OCI-LY1 (cell line): ENCODE measurements at regions not wholly inside any gene's neighbourhood (a gene's known extent, or its start where the extent isn't known, plus 50 kb on each side); places are given as distances from the start of the nearest gene placed in this dataset.

Experiments used
- EZH2 ChIP-seq: fragments of 200-600 bp; sonication (generic), shearing (Covaris generic); IDR thresholded peaks from 2 replicates; pipeline ENCODE4 v1.8.0; 2017; ENCODE audit warnings: borderline replicate concordance, mixed run types, mild to moderate bottlenecking, antibody characterized with exemption, low read length, moderate library complexity, mixed read lengths
- TF ChIP-seq, protein P1 (sequence below): fragments of 200-600 bp; sonication (generic), shearing (Covaris generic); IDR thresholded peaks from 2 replicates; pipeline ENCODE4 v1.5.1; 2017; ENCODE audit warnings: mild to moderate bottlenecking, antibody characterized with exemption, low read length, moderate library complexity, mixed read lengths

DNA sequence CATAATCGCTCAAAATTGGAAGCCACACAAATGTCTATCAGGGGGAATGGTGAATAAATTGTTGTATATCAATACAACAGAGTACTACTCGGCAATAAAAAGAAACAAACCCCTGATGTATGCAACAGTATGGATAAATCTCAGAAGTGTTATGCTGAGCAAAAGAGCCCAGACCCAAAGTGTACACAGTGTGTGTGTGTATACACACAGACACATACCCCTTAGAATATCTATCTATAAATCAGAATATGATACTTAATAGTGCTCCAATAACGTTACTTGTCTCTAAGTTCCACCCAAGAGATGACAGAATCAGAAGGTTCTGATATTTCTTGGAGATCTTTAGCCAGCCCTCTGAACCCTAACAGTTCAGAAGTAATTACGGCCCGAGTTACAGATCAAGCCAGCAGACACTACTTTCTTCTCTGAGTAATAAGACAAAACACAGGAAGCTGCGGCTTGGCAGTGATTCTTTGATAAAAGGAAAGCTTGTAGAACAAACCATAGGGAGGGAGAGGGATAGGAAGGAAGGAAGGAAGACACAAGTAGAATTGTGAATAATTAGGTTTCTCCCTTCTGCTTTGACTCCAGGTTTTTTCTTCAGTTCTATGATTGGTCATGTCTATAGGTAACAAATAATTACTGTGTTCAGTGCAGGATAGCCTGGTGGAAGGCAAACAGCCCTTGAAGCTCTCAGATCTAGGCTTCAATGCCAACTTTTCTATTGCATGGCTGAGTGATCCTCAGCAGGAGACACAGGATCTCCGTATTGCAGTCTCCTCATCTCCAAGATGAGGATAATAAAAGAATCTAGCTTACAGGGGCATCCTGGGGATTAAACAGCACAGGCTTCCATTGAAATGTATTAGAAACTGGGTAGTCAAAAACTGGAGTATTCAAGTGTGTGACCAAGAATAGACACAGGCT is 75.6 kb upstream of the TEAD1 start:
- TF ChIP-seq, protein P1, sequence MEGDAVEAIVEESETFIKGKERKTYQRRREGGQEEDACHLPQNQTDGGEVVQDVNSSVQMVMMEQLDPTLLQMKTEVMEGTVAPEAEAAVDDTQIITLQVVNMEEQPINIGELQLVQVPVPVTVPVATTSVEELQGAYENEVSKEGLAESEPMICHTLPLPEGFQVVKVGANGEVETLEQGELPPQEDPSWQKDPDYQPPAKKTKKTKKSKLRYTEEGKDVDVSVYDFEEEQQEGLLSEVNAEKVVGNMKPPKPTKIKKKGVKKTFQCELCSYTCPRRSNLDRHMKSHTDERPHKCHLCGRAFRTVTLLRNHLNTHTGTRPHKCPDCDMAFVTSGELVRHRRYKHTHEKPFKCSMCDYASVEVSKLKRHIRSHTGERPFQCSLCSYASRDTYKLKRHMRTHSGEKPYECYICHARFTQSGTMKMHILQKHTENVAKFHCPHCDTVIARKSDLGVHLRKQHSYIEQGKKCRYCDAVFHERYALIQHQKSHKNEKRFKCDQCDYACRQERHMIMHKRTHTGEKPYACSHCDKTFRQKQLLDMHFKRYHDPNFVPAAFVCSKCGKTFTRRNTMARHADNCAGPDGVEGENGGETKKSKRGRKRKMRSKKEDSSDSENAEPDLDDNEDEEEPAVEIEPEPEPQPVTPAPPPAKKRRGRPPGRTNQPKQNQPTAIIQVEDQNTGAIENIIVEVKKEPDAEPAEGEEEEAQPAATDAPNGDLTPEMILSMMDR, result no peak
- TF ChIP-seq EZH2, result no peak
